A673 (cell line): ENCODE measurements at regions not wholly inside any gene's neighbourhood (a gene's known extent, or its start where the extent isn't known, plus 50 kb on each side); places are given as distances from the start of the nearest gene placed in this dataset.

Experiments used
- CTCF ChIP-seq: fragments of 300-800, 200-600 bp; sonication (generic); conservative IDR thresholded peaks from 2 replicates; pipeline ENCODE4 v1.5.1; 2017; ENCODE audit warnings: low read depth, mild to moderate bottlenecking, antibody characterized with exemption, low read length, moderate library complexity, mixed read lengths
- EZH2 ChIP-seq: fragments of 200-600 bp; sonication (generic); IDR thresholded peaks from 2 replicates; pipeline ENCODE4 v1.6.1; 2017; ENCODE audit warnings: borderline replicate concordance, low read depth, mild to moderate bottlenecking, mixed read lengths, antibody characterized with exemption, low read length; ENCODE audit not compliant: poor library complexity, severe bottlenecking

- TF ChIP-seq EZH2: no peak
- TF ChIP-seq CTCF: no peak
Observed at GRCh38 chr4:140267576-140267975, 105.9 kb upstream of the SCOC start.
